ENCODE measurements at regions not wholly inside any gene's neighbourhood (a gene's known extent, or its start where the extent isn't known, plus 50 kb on each side); places are given as distances from the start of the nearest gene placed in this dataset.

- no peak for TF ChIP-seq CTCF (IDR thresholded peaks at IDR 0.05; ENCODE audit: low read depth, low read length)
- ChIA-PET CTCF (no interaction called here), POLR2A (no interaction called here)
- H3K27me3 ChIP-seq (ENCODE audit: control insufficient read depth, insufficient read depth, low read length), result no peaks in the 10 kb centered on the region
- no peaks in the 10 kb centered on the region; the same call in 1 of the 2 replicates for H3K9me3 ChIP-seq (ENCODE audit: control insufficient read depth, insufficient read depth, low read length)
- H3K27ac ChIP-seq (ENCODE audit: low read depth, low read length), result no peak overlapping the region
- DNase-seq (ENCODE audit: low read depth, low spot score), result no peak
- H3K4me3 ChIP-seq (ENCODE audit: low read depth, low read length), result no peak overlapping the region
Measured at GRCh38 chr13:99120751-99121150, 79.9 kb upstream of the UBAC2 start.

GRCh38 chr13:99122171-99122570, 78.5 kb upstream of the UBAC2 start:
- POLR2A ChIA-PET, result no interaction called here
- no peak overlapping the region for H3K27ac ChIP-seq (ENCODE audit: low read depth, low read length)
- CTCF ChIA-PET, result no interaction called here
- TF ChIP-seq CTCF (IDR thresholded peaks at IDR 0.05; ENCODE audit: low read depth, low read length), result no peak
- H3K4me3 ChIP-seq (ENCODE audit: low read depth, low read length), result no peak overlapping the region
- no peak for DNase-seq (ENCODE audit: low read depth, low spot score)
- no peaks in the 10 kb centered on the region for H3K27me3 ChIP-seq (ENCODE audit: control insufficient read depth, insufficient read depth, low read length)
- H3K9me3 ChIP-seq (ENCODE audit: control insufficient read depth, insufficient read depth, low read length), result no peaks in the 10 kb centered on the region; the same call in 1 of the 2 replicates

GRCh38 chr13:99123101-99124045, 77.3 kb upstream of the UBAC2 start:
- CTCF ChIA-PET, result interaction anchor here (0.6 to 1.7 kb wide), 2 partner anchors 146 to 659 kb away, joined by 4 to 5 read pairs; no protein-coding TSS in a partner anchor
- no peak for DNase-seq (ENCODE audit: low read depth, low spot score)
- no peak overlapping the region for H3K27ac ChIP-seq (ENCODE audit: low read depth, low read length)
- no peaks in the 10 kb centered on the region; the same call in 1 of the 2 replicates for H3K9me3 ChIP-seq (ENCODE audit: control insufficient read depth, insufficient read depth, low read length)
- no peak for TF ChIP-seq CTCF (IDR thresholded peaks at IDR 0.05; ENCODE audit: low read depth, low read length)
- H3K27me3 ChIP-seq (ENCODE audit: control insufficient read depth, insufficient read depth, low read length), result no peaks in the 10 kb centered on the region
- POLR2A ChIA-PET, result no interaction called here
- H3K4me3 ChIP-seq (ENCODE audit: low read depth, low read length), result no peak overlapping the region

GRCh38 chr13:99124046-99124400, 76.6 kb upstream of the UBAC2 start:
- Histone ChIP-seq H3K9me3 (ENCODE audit: control insufficient read depth, insufficient read depth, low read length) (no peaks in the 10 kb centered on the region; the same call in 1 of the 2 replicates), H3K4me3 (ENCODE audit: low read depth, low read length) (no peak overlapping the region), H3K27ac (ENCODE audit: low read depth, low read length) (no peak overlapping the region), H3K27me3 (ENCODE audit: control insufficient read depth, insufficient read depth, low read length) (no peaks in the 10 kb centered on the region)
- TF ChIP-seq CTCF (IDR thresholded peaks at IDR 0.05; ENCODE audit: low read depth, low read length), result no peak
- ChIA-PET CTCF (interaction anchor here (0.6 to 1.7 kb wide), 2 partner anchors 146 to 660 kb away, joined by 4 to 5 read pairs; no protein-coding TSS in a partner anchor), POLR2A (no interaction called here)
- DNase-seq (ENCODE audit: low read depth, low spot score), result no peak

- no peak overlapping the region for H3K27ac ChIP-seq (ENCODE audit: low read depth, low read length)
- no peaks in the 10 kb centered on the region; the same call in 1 of the 2 replicates for H3K9me3 ChIP-seq (ENCODE audit: control insufficient read depth, insufficient read depth, low read length)
- no peak for DNase-seq (ENCODE audit: low read depth, low spot score)
- ChIA-PET POLR2A (interaction anchor here (0.6 kb wide), 1 partner anchor 1520 kb away, joined by 4 read pairs; no protein-coding TSS in a partner anchor), CTCF (interaction anchor here (1.1 to 1.7 kb wide), 2 partner anchors 141 to 145 kb away, joined by 5 read pairs; no protein-coding TSS in a partner anchor)
- no peaks in the 10 kb centered on the region for H3K27me3 ChIP-seq (ENCODE audit: control insufficient read depth, insufficient read depth, low read length)
- TF ChIP-seq CTCF (IDR thresholded peaks at IDR 0.05; ENCODE audit: low read depth, low read length), result no peak
- H3K4me3 ChIP-seq (ENCODE audit: low read depth, low read length), result no peak overlapping the region
Measured at GRCh38 chr13:99124794-99125316, 75.8 kb upstream of the UBAC2 start.

Measured in AG04450 (cell line).